KMS-11 (cell line): ENCODE measurements at regions not wholly inside any gene's neighbourhood (a gene's known extent, or its start where the extent isn't known, plus 50 kb on each side); places are given as distances from the start of the nearest gene placed in this dataset.

Experiments used
- H2AFZ ChIP-seq: fragments of 200-600 bp; sonication (generic); 2 replicates; pipeline ENCODE4 v1.6.1; 2016; ENCODE audit warnings: antibody characterized with exemption, mixed run types, low read depth
- H3K27ac ChIP-seq: fragments of 200-600 bp; sonication (generic); 2 replicates; pipeline ENCODE4 v1.6.1; 2016; ENCODE audit warnings: mild to moderate bottlenecking, mixed run types
- H3K27me3 ChIP-seq: fragments of 200-600 bp; sonication (generic); 2 replicates; pipeline ENCODE4 v1.6.1; 2017; ENCODE audit warnings: mild to moderate bottlenecking, low read depth, mixed run types, moderate library complexity; ENCODE audit not compliant: insufficient read depth
- H3K36me3 ChIP-seq: fragments of 200-600 bp; sonication (generic); 2 replicates; pipeline ENCODE4 v1.6.1; 2017; ENCODE audit warnings: mild to moderate bottlenecking, mixed run types; ENCODE audit not compliant: insufficient read depth
- H3K4me1 ChIP-seq: fragments of 200-600 bp; sonication (generic); 2 replicates; pipeline ENCODE4 v1.6.1; 2016; ENCODE audit warnings: mild to moderate bottlenecking, low read depth, mixed run types; ENCODE audit not compliant: poor library complexity, severe bottlenecking
- H3K4me2 ChIP-seq: fragments of 200-600 bp; sonication (generic); 2 replicates; pipeline ENCODE4 v1.7.0; 2016; ENCODE audit warnings: mild to moderate bottlenecking, mixed run types
- H3K4me3 ChIP-seq: fragments of 200-600 bp; sonication (generic); IDR thresholded peaks from 2 replicates; pipeline ENCODE4 v1.6.1; 2017; ENCODE audit warnings: low read depth, low read length, mixed read lengths; ENCODE audit not compliant: insufficient read depth
- H3K79me2 ChIP-seq: fragments of 200-600 bp; sonication (generic); 2 replicates; pipeline ENCODE4 v1.6.1; 2016; ENCODE audit warnings: low read depth, mixed run types; ENCODE audit not compliant: insufficient read depth
- H3K9ac ChIP-seq: fragments of 200-600 bp; sonication (generic); 2 replicates; pipeline ENCODE4 v1.6.1; 2016; ENCODE audit warnings: mild to moderate bottlenecking, mixed run types
- H4K20me1 ChIP-seq: fragments of 200-600 bp; sonication (generic); 2 replicates; pipeline ENCODE4 v1.6.1; 2016; ENCODE audit warnings: mild to moderate bottlenecking, mixed run types; ENCODE audit not compliant: insufficient read depth
- TF ChIP-seq, protein P1 (sequence below): fragments of 200-600 bp; sonication (generic); conservative IDR thresholded peaks from 2 replicates; pipeline ENCODE4 v1.6.1; 2017; ENCODE audit warnings: low read depth, mild to moderate bottlenecking, antibody characterized with exemption, low read length, moderate library complexity, mixed read lengths

DNA sequence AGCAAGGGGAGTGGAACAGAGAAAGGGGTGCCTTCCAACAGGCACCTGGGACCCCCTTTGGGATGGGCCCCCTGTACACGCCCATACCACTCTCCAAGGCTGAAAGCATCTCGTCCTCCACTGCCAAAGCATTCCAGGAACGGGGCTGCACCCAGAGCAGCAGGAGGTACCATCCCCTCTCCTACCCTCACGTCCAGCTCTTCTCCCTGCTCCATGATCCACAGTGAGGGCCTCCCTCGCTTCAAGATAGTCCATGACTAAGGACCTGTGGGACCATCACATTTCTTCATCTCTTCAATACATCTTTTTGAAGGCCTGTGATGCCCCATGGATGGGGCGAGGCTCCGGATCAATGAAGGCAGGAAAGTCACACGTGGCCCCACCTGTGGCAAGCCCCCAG lies 209.9 kb downstream of the ANKRD60 start:
- H3K4me1 ChIP-seq, result no peaks in the 10 kb centered on the region
- H3K36me3 ChIP-seq, result no peaks in the 10 kb centered on the region
- H3K4me3 ChIP-seq, result no peak overlapping the region
- H3K27me3 ChIP-seq, result peaks cover 33% of the 10 kb centered on the region; the same call in 1 of the 2 replicates
- H2AFZ ChIP-seq, result no peak overlapping the region
- TF ChIP-seq, protein P1, sequence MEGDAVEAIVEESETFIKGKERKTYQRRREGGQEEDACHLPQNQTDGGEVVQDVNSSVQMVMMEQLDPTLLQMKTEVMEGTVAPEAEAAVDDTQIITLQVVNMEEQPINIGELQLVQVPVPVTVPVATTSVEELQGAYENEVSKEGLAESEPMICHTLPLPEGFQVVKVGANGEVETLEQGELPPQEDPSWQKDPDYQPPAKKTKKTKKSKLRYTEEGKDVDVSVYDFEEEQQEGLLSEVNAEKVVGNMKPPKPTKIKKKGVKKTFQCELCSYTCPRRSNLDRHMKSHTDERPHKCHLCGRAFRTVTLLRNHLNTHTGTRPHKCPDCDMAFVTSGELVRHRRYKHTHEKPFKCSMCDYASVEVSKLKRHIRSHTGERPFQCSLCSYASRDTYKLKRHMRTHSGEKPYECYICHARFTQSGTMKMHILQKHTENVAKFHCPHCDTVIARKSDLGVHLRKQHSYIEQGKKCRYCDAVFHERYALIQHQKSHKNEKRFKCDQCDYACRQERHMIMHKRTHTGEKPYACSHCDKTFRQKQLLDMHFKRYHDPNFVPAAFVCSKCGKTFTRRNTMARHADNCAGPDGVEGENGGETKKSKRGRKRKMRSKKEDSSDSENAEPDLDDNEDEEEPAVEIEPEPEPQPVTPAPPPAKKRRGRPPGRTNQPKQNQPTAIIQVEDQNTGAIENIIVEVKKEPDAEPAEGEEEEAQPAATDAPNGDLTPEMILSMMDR, result no peak
- no peak overlapping the region for H3K9ac ChIP-seq
- no peak overlapping the region for H3K4me2 ChIP-seq
- H3K79me2 ChIP-seq, result no peaks in the 10 kb centered on the region
- no peak overlapping the region for H3K27ac ChIP-seq
- no peaks in the 10 kb centered on the region for H4K20me1 ChIP-seq

DNA sequence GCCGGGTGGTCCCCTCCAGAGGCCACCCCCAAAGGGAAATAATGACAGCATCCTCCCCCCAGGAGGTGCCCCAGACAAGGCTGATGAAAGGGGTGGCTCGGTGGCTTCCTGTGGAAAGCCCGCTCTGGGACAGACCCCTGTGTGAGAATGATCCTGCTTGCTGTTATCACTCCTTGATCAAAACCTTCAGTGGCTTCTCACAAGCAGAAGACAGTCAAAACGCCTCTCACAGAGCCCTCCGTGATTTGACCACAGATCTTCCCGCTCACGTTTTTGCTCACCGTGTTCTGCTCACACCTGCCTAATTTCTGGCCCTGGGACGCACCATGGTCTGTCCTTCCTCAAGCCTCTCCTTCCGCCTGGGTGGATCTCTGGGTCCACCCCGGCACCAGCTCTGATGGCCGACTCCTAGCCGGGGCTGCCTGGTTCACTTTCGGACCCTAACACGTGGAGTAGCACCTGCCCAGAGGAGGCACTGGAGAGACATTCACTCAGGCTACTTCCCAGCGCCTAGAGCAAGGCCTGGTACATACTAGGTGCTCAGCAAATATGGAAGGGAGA lies 210.4 kb downstream of the ANKRD60 start:
- H3K4me1 ChIP-seq, result no peaks in the 10 kb centered on the region
- H2AFZ ChIP-seq, result no peak overlapping the region
- H3K9ac ChIP-seq, result no peak overlapping the region
- peaks cover 33% of the 10 kb centered on the region; the same call in 1 of the 2 replicates for H3K27me3 ChIP-seq
- no peaks in the 10 kb centered on the region for H3K79me2 ChIP-seq
- TF ChIP-seq, protein P1, result no peak
- no peaks in the 10 kb centered on the region for H4K20me1 ChIP-seq
- H3K36me3 ChIP-seq, result no peaks in the 10 kb centered on the region
- no peak overlapping the region for H3K27ac ChIP-seq
- H3K4me2 ChIP-seq, result no peak overlapping the region
- no peak overlapping the region for H3K4me3 ChIP-seq

DNA sequence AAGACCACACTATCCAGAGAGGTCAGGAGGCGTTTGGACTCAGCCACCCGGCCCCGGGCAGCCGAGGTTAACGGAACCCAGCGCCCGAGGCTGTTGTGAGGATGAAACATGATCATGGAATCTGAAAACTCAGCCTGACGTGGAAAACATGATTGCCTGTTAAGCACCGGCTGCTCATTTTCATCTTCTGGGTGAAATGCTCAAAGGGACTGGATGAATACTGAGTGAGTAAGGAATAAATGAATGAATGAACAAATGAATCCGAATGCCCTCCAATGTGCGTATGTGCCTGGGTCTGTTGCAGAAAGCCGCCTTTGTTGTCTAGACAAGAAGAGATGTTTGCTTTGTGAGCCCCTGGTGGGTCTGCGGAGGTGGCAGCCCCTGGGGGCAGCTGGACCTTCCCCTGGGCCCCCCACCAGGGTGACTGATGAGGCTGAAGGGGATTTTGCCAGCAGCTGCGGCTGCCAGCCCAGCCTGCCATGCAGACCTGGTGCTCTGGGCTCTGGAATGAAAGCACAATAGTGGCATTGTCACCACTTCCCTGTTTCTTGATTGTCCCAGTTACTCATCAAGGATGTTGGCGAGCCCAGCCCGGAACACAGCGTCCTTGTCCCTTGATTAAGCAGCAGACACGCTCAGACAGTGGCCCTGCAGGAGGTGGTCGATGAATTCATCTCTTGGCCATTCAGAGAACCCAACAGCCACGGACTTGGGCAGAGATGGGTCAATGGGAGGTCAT lies 211.1 kb downstream of the ANKRD60 start:
- H3K4me1 ChIP-seq, result no peaks in the 10 kb centered on the region
- no peak overlapping the region for H2AFZ ChIP-seq
- TF ChIP-seq, protein P1, result no peak
- H3K4me3 ChIP-seq, result no peak overlapping the region
- no peak overlapping the region for H3K4me2 ChIP-seq
- H3K27me3 ChIP-seq, result peaks cover 33% of the 10 kb centered on the region; the same call in 1 of the 2 replicates
- H3K27ac ChIP-seq, result no peak overlapping the region
- H3K9ac ChIP-seq, result no peak overlapping the region
- no peaks in the 10 kb centered on the region for H4K20me1 ChIP-seq
- no peaks in the 10 kb centered on the region for H3K36me3 ChIP-seq
- H3K79me2 ChIP-seq, result no peaks in the 10 kb centered on the region

DNA sequence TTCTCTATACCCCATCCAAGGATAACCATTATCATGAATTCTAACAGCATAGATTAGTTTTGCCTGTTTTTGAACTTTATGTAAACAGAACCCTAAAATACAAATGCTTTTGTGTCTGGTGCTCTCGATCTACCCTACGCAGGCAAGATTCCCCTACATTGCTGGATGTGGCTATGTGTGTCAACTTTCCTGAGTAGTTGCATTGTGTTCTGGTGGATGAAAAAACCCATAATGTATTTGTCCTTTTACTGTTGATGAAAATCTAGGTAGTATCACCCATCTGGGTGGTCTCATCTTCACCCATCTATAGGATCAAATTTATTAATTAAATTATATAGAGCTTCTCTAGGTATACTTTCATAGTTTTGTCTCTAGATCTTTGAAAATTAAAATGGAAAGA lies 211.7 kb downstream of the ANKRD60 start:
- H3K36me3 ChIP-seq, result no peaks in the 10 kb centered on the region
- no peaks in the 10 kb centered on the region for H3K79me2 ChIP-seq
- H3K27me3 ChIP-seq, result peaks cover 33% of the 10 kb centered on the region; the same call in 1 of the 2 replicates
- no peaks in the 10 kb centered on the region for H3K4me1 ChIP-seq
- no peak overlapping the region for H3K9ac ChIP-seq
- TF ChIP-seq, protein P1, result no peak
- H2AFZ ChIP-seq, result no peak overlapping the region
- H3K4me2 ChIP-seq, result no peak overlapping the region
- H4K20me1 ChIP-seq, result no peaks in the 10 kb centered on the region
- H3K27ac ChIP-seq, result no peak overlapping the region
- no peak overlapping the region for H3K4me3 ChIP-seq
